ENCODE measurements at regions not wholly inside any gene's neighbourhood (a gene's known extent, or its start where the extent isn't known, plus 50 kb on each side); places are given as distances from the start of the nearest gene placed in this dataset.

DNA sequence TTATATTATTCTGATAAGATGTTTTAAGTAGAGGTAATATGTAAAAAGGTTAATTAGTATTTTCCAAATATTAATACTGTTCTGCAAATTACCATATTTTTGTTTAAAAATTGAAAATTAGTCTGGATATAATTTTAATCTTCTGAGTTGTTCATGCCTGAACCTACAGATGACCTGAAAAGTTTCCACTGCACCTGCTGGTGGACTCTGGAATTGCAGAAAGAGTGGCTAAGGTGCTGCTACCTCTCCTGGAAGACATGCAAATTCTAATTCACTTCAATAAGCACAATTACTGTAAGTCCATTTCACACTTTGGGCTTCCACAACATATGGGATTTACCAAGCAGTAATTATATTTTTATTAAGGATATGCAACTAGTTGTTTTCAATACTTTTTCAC, 77.7 kb upstream of the OLIG3 start:
- TF ChIP-seq, protein P1, sequence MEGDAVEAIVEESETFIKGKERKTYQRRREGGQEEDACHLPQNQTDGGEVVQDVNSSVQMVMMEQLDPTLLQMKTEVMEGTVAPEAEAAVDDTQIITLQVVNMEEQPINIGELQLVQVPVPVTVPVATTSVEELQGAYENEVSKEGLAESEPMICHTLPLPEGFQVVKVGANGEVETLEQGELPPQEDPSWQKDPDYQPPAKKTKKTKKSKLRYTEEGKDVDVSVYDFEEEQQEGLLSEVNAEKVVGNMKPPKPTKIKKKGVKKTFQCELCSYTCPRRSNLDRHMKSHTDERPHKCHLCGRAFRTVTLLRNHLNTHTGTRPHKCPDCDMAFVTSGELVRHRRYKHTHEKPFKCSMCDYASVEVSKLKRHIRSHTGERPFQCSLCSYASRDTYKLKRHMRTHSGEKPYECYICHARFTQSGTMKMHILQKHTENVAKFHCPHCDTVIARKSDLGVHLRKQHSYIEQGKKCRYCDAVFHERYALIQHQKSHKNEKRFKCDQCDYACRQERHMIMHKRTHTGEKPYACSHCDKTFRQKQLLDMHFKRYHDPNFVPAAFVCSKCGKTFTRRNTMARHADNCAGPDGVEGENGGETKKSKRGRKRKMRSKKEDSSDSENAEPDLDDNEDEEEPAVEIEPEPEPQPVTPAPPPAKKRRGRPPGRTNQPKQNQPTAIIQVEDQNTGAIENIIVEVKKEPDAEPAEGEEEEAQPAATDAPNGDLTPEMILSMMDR (IDR thresholded peaks at IDR 0.05; ENCODE audit: low read length) = peak; percentile 66
- TF ChIP-seq EZH2 (optimal IDR thresholded peaks at IDR 0.05; ENCODE audit: low read depth, low read length) = no peak
- TF ChIP-seq EZH2phosphoT487 (IDR thresholded peaks at IDR 0.05; ENCODE audit: low read length) = no peak
